HG03103 (cell line): ENCODE measurements at regions not wholly inside any gene's neighbourhood (a gene's known extent, or its start where the extent isn't known, plus 50 kb on each side); places are given as distances from the start of the nearest gene placed in this dataset.

Source experiments
- ATAC-seq: cut with Tn5 transposase; IDR thresholded peaks from one replicate; pipeline ENCODE4 v1.9.1; 2021; ENCODE audit warnings: low read depth; ENCODE audit not compliant: unreplicated experiment

- ATAC-seq: no peak
These were observed 150.4 kb upstream of the GAREM1 start for GRCh38 chr18:32621034-32621433.

- no peak for ATAC-seq
These were observed 147.9 kb upstream of the GAREM1 start for GRCh38 chr18:32618546-32618945.

- no peak for ATAC-seq
These were observed 143.1 kb upstream of the GAREM1 start for GRCh38 chr18:32613821-32614220.

- ATAC-seq: no peak
These were observed 142.0 kb upstream of the GAREM1 start for GRCh38 chr18:32612651-32613050.

- ATAC-seq: no peak
These were observed 139.5 kb upstream of the GAREM1 start for GRCh38 chr18:32610176-32610575.

- ATAC-seq: no peak
These were observed 137.1 kb upstream of the GAREM1 start for GRCh38 chr18:32607816-32608215.

- ATAC-seq: peak; percentile 68
These were observed 127.5 kb upstream of the GAREM1 start for GRCh38 chr18:32598144-32598543.

GRCh38 chr18:32596501-32596900, 125.8 kb upstream of the GAREM1 start:
- no peak for ATAC-seq

- ATAC-seq: no peak
These were observed 125.2 kb upstream of the GAREM1 start for GRCh38 chr18:32595832-32596231.

GRCh38 chr18:32588191-32588590, 117.5 kb upstream of the GAREM1 start:
- no peak for ATAC-seq

GRCh38 chr18:32583431-32583830, 112.7 kb upstream of the GAREM1 start:
- no peak for ATAC-seq

GRCh38 chr18:32582455-32582854, 111.8 kb upstream of the GAREM1 start:
- no peak for ATAC-seq

GRCh38 chr18:32577561-32577960, 106.9 kb upstream of the GAREM1 start:
- ATAC-seq: no peak

GRCh38 chr18:32576296-32576916, 105.7 kb upstream of the GAREM1 start:
- no peak for ATAC-seq

GRCh38 chr18:32566960-32567359, 96.3 kb upstream of the GAREM1 start:
- ATAC-seq: no peak

GRCh38 chr18:32553640-32554365, 83.1 kb upstream of the GAREM1 start:
- no peak for ATAC-seq

- no peak for ATAC-seq
These were observed 82.5 kb upstream of the GAREM1 start for GRCh38 chr18:32553174-32553573.

GRCh38 chr18:32552421-32553030, 81.8 kb upstream of the GAREM1 start:
- ATAC-seq: peak; percentile 82

GRCh38 chr18:32550963-32551362, 80.3 kb upstream of the GAREM1 start:
- ATAC-seq: no peak

- peak; percentile 83 for ATAC-seq
These were observed 78.8 kb upstream of the GAREM1 start for GRCh38 chr18:32549248-32550110.

GRCh38 chr18:32548688-32549087, 78.0 kb upstream of the GAREM1 start:
- ATAC-seq: no peak
